HL-60/S4 (cell line): ENCODE measurements at regions not wholly inside any gene's neighbourhood (a gene's known extent, or its start where the extent isn't known, plus 50 kb on each side); places are given as distances from the start of the nearest gene placed in this dataset.

Source experiments
- in situ Hi-C: fragments of 300-500 bp; cut with MboI; formaldehyde crosslinking; loops from 2 replicates; pipeline ENCODE4 v1.14.3; 2022; ENCODE audit warnings: low sequenced_read_pairs

- in situ Hi-C loops, result no loop called here
Measured at GRCh38 chr1:117798550-117798949, 130.9 kb downstream of the GDAP2 start.

DNA sequence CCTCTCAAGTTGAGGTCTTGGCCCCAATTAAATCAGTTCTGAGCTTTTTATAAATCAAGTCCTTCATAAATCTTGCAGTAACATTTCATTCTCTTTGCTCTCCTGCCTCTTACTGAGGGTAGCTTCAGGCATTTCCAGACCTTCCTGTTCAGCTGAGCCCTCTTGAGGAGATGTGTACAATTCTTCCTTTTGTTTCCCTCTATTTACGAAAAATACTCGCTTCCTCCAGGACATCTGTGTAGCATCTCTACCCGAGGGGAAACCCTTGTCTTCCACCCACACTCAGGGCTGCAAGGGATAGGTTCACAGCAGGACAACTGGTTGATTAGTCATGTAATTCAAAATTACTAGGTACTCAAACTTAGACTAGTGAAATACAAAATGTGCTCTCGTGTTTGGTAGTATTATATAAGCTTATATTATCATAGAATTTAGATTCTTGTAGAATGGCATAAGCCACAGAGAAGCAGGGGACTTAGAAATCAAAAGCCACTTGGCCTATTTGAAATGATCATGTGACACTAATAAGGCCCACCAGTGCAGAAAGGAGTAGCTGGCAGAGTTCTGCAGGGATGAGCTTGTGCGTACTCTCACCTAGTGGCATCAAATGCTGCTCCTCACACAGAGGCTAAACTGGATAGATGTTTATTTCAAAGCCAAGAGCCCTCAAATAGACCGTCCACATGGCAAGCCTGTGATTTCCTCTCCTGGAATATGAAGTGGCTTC, 126.7 kb downstream of the GDAP2 start:
- in situ Hi-C loops, result no loop called here

- in situ Hi-C loops, result no loop called here
Measured at GRCh38 chr1:117803318-117803717, 126.1 kb downstream of the GDAP2 start.

GRCh38 chr1:117809764-117810163, 119.7 kb downstream of the GDAP2 start:
- in situ Hi-C loops, result no loop called here

GRCh38 chr1:117810553-117810952, 118.9 kb downstream of the GDAP2 start:
- in situ Hi-C loops, result no loop called here

- in situ Hi-C loops, result no loop called here
Measured at GRCh38 chr1:117812869-117813511, 116.4 kb downstream of the GDAP2 start.
